PC-3 (cell line): ENCODE measurements at regions not wholly inside any gene's neighbourhood (a gene's known extent, or its start where the extent isn't known, plus 50 kb on each side); places are given as distances from the start of the nearest gene placed in this dataset.

Experiments
- CTCF ChIP-seq: fragments of 300-600 bp; sonication (generic); conservative IDR thresholded peaks from 2 replicates; pipeline ENCODE4 v1.5.1; 2017; ENCODE audit warnings: antibody characterized with exemption, low read depth, mild to moderate bottlenecking, low read length
- EZH2 ChIP-seq: fragments of 300-600 bp; sonication (generic); IDR thresholded peaks from one replicate; pipeline ENCODE4 v1.6.1; 2017; ENCODE audit warnings: antibody characterized with exemption, mild to moderate bottlenecking, low read length; ENCODE audit not compliant: unreplicated experiment
- EZH2phosphoT487 ChIP-seq: fragments of 300-600 bp; sonication (generic); IDR thresholded peaks from 2 replicates; pipeline ENCODE4 v1.6.1; 2018; ENCODE audit warnings: mild to moderate bottlenecking, antibody characterized with exemption, low read length, borderline replicate concordance

GRCh38 chr2:242011516-242011915 lies 142.0 kb downstream of the RTP5 start:
- TF ChIP-seq CTCF, result no peak
- no peak for TF ChIP-seq EZH2
- no peak for TF ChIP-seq EZH2phosphoT487
